Parathyroid adenoma (tissue), 2 donors: ENCODE measurements at regions not wholly inside any gene's neighbourhood (a gene's known extent, or its start where the extent isn't known, plus 50 kb on each side); places are given as distances from the start of the nearest gene placed in this dataset.

ENCODE experiments used
- H2AFZ ChIP-seq: fragments of 300-600 bp; sonication (generic); one replicate; pipeline ENCODE4 v1.7.0; 2017; ENCODE audit warnings: antibody characterized with exemption, mild to moderate bottlenecking
- H3K27ac ChIP-seq: fragments of 300-600 bp; sonication (generic); one replicate; pipeline ENCODE4 v1.7.0; 2017
- H3K27me3 ChIP-seq: fragments of 300-600 bp; sonication (generic); one replicate; pipeline ENCODE4 v1.7.0; 2017; ENCODE audit warnings: low read length; ENCODE audit not compliant: control insufficient read depth, insufficient read depth
- H3K36me3 ChIP-seq: fragments of 300-600 bp; sonication (generic); one replicate; pipeline ENCODE4 v1.7.0; 2017; ENCODE audit warnings: low read length; ENCODE audit not compliant: control insufficient read depth, insufficient read depth
- H3K4me1 ChIP-seq: fragments of 300-600 bp; sonication (generic); one replicate; pipeline ENCODE4 v1.7.0; 2017; ENCODE audit warnings: control low read depth
- H3K4me2 ChIP-seq: fragments of 300-600 bp; sonication (generic); one replicate; pipeline ENCODE4 v1.7.0; 2017; ENCODE audit warnings: low read length
- H3K4me3 ChIP-seq: fragments of 300-600 bp; sonication (generic); one replicate; pipeline ENCODE4 v1.7.0; 2017; ENCODE audit warnings: low read depth, low read length
- H3K79me2 ChIP-seq: fragments of 300-600 bp; sonication (generic); one replicate; pipeline ENCODE4 v1.7.0; 2017; ENCODE audit warnings: control low read depth
- H3K9ac ChIP-seq: fragments of 300-600 bp; sonication (generic); one replicate; pipeline ENCODE4 v1.7.0; 2017; ENCODE audit warnings: mild to moderate bottlenecking
- H3K9me3 ChIP-seq: fragments of 300-600 bp; sonication (generic); one replicate; pipeline ENCODE4 v1.7.0; 2017; ENCODE audit warnings: low read length; ENCODE audit not compliant: control insufficient read depth
- TF ChIP-seq, protein P1 (sequence below): fragments of 300-600 bp; sonication (generic); IDR thresholded peaks from one replicate; pipeline ENCODE4 v1.7.0; 2017; ENCODE audit warnings: antibody characterized with exemption, mild to moderate bottlenecking
- donor health status: primary hyperparathyroidism.

DNA sequence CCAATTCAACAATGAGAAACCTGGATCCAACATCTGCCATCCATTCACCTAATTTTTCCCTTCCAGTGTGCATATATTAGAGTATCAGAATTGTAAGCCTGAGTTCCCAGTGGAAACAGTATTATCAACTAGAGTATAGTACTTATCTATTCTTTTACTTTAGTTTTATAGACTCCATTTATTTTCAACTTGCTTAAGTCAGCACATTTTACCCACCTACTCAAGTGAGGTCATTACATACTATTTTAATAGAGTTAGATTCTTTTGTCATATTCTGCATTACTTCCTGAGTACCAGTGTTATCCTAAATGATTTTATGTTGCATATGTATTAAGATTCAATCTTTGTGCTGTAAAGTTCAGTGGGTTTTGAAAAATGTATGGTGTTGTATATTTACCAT lies 1393.3 kb downstream of the MAT2B start:
- Histone ChIP-seq H3K4me2 (no peak overlapping the region), H2AFZ (no peak overlapping the region), H3K4me3 (no peak overlapping the region), H3K36me3 (no peaks in the 10 kb centered on the region), H3K27ac (no peak overlapping the region), H3K9ac (no peak overlapping the region), H3K79me2 (no peaks in the 10 kb centered on the region), H3K4me1 (no peaks in the 10 kb centered on the region), H3K27me3 (no peaks in the 10 kb centered on the region), H3K9me3 (no peaks in the 10 kb centered on the region)
- TF ChIP-seq, protein P1, sequence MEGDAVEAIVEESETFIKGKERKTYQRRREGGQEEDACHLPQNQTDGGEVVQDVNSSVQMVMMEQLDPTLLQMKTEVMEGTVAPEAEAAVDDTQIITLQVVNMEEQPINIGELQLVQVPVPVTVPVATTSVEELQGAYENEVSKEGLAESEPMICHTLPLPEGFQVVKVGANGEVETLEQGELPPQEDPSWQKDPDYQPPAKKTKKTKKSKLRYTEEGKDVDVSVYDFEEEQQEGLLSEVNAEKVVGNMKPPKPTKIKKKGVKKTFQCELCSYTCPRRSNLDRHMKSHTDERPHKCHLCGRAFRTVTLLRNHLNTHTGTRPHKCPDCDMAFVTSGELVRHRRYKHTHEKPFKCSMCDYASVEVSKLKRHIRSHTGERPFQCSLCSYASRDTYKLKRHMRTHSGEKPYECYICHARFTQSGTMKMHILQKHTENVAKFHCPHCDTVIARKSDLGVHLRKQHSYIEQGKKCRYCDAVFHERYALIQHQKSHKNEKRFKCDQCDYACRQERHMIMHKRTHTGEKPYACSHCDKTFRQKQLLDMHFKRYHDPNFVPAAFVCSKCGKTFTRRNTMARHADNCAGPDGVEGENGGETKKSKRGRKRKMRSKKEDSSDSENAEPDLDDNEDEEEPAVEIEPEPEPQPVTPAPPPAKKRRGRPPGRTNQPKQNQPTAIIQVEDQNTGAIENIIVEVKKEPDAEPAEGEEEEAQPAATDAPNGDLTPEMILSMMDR, result no peak

GRCh38 chr5:164909673-164910072 lies 1404.3 kb downstream of the MAT2B start:
- H3K4me1 ChIP-seq, result no peaks in the 10 kb centered on the region
- no peak overlapping the region for H2AFZ ChIP-seq
- no peak overlapping the region for H3K9ac ChIP-seq
- no peaks in the 10 kb centered on the region for H3K36me3 ChIP-seq
- no peak overlapping the region for H3K4me3 ChIP-seq
- H3K79me2 ChIP-seq, result no peaks in the 10 kb centered on the region
- H3K27ac ChIP-seq, result no peak overlapping the region
- no peaks in the 10 kb centered on the region for H3K9me3 ChIP-seq
- H3K27me3 ChIP-seq, result no peaks in the 10 kb centered on the region
- TF ChIP-seq, protein P1, result no peak
- no peak overlapping the region for H3K4me2 ChIP-seq

- no peaks in the 10 kb centered on the region for H3K79me2 ChIP-seq
- H3K4me3 ChIP-seq, result no peak overlapping the region
- no peak overlapping the region for H3K4me2 ChIP-seq
- no peaks in the 10 kb centered on the region for H3K36me3 ChIP-seq
- H3K4me1 ChIP-seq, result no peaks in the 10 kb centered on the region
- H2AFZ ChIP-seq, result no peak overlapping the region
- no peaks in the 10 kb centered on the region for H3K9me3 ChIP-seq
- H3K27me3 ChIP-seq, result no peaks in the 10 kb centered on the region
- no peak overlapping the region for H3K27ac ChIP-seq
- no peak overlapping the region for H3K9ac ChIP-seq
- TF ChIP-seq, protein P1, result no peak
These were observed 1416.3 kb downstream of the MAT2B start for GRCh38 chr5:164921722-164922121.

DNA sequence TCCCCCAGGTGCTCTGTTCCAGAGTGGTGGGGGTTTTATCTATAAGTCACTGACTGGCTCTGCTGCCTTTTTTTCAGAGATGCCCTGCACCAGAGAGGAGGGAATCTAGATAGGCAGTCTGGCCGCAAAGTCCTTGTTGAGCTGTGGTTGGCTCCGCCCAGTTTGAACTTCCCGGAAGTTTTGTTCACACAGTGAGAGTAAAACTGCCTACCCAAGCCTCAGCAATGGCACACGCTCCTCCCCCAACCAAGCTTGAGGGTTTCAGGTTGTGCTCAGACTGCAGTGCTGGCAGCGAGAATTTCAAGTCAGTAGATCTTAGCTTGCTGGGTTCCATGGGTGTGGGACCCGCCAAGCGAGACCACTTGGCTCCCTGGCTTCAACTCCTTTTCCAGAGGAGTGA lies 1428.6 kb downstream of the MAT2B start:
- Histone ChIP-seq H3K36me3 (no peaks in the 10 kb centered on the region), H3K27ac (no peak overlapping the region), H3K4me2 (no peak overlapping the region), H3K9ac (no peak overlapping the region), H3K9me3 (no peaks in the 10 kb centered on the region), H3K27me3 (no peaks in the 10 kb centered on the region), H2AFZ (no peak overlapping the region), H3K4me1 (no peaks in the 10 kb centered on the region), H3K4me3 (no peak overlapping the region), H3K79me2 (no peaks in the 10 kb centered on the region)
- TF ChIP-seq, protein P1, result no peak

GRCh38 chr5:164934561-164934960 lies 1429.1 kb downstream of the MAT2B start:
- no peaks in the 10 kb centered on the region for H3K9me3 ChIP-seq

More at GRCh38 chr5:164934561-164934960, 1429.1 kb downstream of the MAT2B start:
- Histone ChIP-seq H3K79me2 (no peaks in the 10 kb centered on the region), H2AFZ (no peak overlapping the region), H3K36me3 (no peaks in the 10 kb centered on the region), H3K9ac (no peak overlapping the region), H3K27ac (no peak overlapping the region), H3K4me2 (no peak overlapping the region), H3K4me3 (no peak overlapping the region), H3K27me3 (no peaks in the 10 kb centered on the region), H3K4me1 (no peaks in the 10 kb centered on the region)
- TF ChIP-seq, protein P1, result no peak
